ENCODE measurements at regions not wholly inside any gene's neighbourhood (a gene's known extent, or its start where the extent isn't known, plus 50 kb on each side); places are given as distances from the start of the nearest gene placed in this dataset.

DNA sequence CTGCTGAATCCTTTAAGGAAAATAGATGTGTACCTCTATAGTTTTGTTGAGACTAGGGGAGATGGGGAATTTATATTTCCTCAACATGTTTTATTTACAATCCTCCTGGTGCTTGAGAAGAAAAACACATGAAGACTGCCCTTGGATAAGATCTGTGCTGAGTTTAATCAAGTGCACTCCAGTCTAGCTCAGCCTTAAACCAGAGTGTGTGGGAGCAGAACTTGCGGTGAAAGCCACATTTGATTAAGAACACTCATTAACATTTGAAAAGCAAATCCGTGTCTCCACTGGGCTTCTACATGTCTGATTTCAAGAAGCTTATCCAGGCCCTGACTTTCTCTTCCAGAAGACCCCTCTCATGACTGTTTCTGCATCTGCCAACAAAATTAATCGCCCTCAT lies 84.8 kb upstream of the ITGA6 start:
- Histone ChIP-seq H4K20me1 (ENCODE audit: low read depth) (no peaks in the 10 kb centered on the region), H3K9ac (no peak overlapping the region), H2AFZ (replicated peaks) (no peak overlapping the region), H3K4me2 (no peak overlapping the region), H3K79me2 (ENCODE audit: low read depth) (no peaks in the 10 kb centered on the region), H3K4me3 (no peak overlapping the region), H3K36me3 (no peaks in the 10 kb centered on the region), H3K27me3 (no peaks in the 10 kb centered on the region), H3K27ac (no peak overlapping the region), H3F3A (ENCODE audit: low read depth) (no peaks in the 10 kb centered on the region), H3K9me3 (ENCODE audit: low read depth) (peaks cover 5% of the 10 kb centered on the region), H3K4me1 (peaks cover 18% of the 10 kb centered on the region)
- DNase-seq (ENCODE audit: low spot score), result peak; percentile 8
- Mint-ChIP-seq H3K27ac (peak overlapping the region; percentile 6), H3K4me1 (peaks cover 35% of the 10 kb centered on the region), H3K27me3 (ENCODE audit: insufficient read depth, low read depth) (peaks cover 4% of the 10 kb centered on the region), H3K36me3 (peaks cover 2% of the 10 kb centered on the region), H3K4me3 (no peak overlapping the region), H3K9me3 (peaks cover 18% of the 10 kb centered on the region)
- TF ChIP-seq EZH2 (IDR thresholded peaks at IDR 0.05), result no peak
- no peak for TF ChIP-seq EZH2phosphoT487 (IDR thresholded peaks at IDR 0.05)
- TF ChIP-seq CTCF (IDR thresholded peaks at IDR 0.05), result no peak

DNA sequence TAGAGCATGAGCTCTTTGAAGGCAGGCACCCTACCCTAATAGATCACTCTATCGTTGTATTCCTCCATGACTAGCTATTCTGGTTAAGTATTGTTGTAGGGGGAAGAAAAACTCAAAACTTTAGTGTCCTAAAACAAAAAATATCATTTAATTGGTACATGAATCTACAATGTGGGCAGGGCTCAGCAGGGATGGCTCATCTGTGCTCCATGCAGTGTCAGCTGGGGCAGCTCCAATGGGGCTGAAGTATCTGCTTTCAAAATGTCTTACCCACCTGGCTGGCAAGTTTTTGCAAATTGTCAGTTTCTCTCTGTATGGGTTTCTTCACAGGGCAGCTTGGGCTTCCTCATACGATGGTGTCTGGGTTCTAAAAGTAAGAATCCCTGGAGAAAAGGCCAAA lies 83.2 kb upstream of the ITGA6 start:
- no peak for DNase-seq (ENCODE audit: low spot score)
- Mint-ChIP-seq H3K27ac (no peak overlapping the region), H3K4me3 (no peak overlapping the region)

GRCh38 chr2:172345956-172346555 lies 81.3 kb upstream of the ITGA6 start:
- peaks cover 2% of the 10 kb centered on the region for H3K36me3 Mint-ChIP-seq
- Histone ChIP-seq H3K27ac (no peak overlapping the region), H3K27me3 (no peaks in the 10 kb centered on the region), H3K9me3 (ENCODE audit: low read depth) (peaks cover 5% of the 10 kb centered on the region), H3K9ac (no peak overlapping the region), H3K36me3 (no peaks in the 10 kb centered on the region), H3K79me2 (ENCODE audit: low read depth) (no peaks in the 10 kb centered on the region), H4K20me1 (ENCODE audit: low read depth) (no peaks in the 10 kb centered on the region), H3K4me3 (no peak overlapping the region), H3K4me2 (no peak overlapping the region), H2AFZ (replicated peaks) (no peak overlapping the region), H3K4me1 (peaks cover 8% of the 10 kb centered on the region), H3F3A (ENCODE audit: low read depth) (no peaks in the 10 kb centered on the region)
- H3K27ac Mint-ChIP-seq, result no peak overlapping the region
- no peak for TF ChIP-seq EZH2 (IDR thresholded peaks at IDR 0.05)
- no peak for TF ChIP-seq CTCF (IDR thresholded peaks at IDR 0.05)
- TF ChIP-seq EZH2phosphoT487 (IDR thresholded peaks at IDR 0.05), result no peak
- peaks cover 4% of the 10 kb centered on the region for H3K27me3 Mint-ChIP-seq (ENCODE audit: insufficient read depth, low read depth)
- peaks cover 15% of the 10 kb centered on the region for H3K4me1 Mint-ChIP-seq
- peaks cover 18% of the 10 kb centered on the region for H3K9me3 Mint-ChIP-seq
- no peak for DNase-seq (ENCODE audit: low spot score)
- H3K4me3 Mint-ChIP-seq, result no peak overlapping the region

More for the DNA sequence above, 83.2 kb upstream of the ITGA6 start:
- Mint-ChIP-seq H3K4me1 (peaks cover 31% of the 10 kb centered on the region), H3K27me3 (ENCODE audit: insufficient read depth, low read depth) (peaks cover 4% of the 10 kb centered on the region), H3K9me3 (peaks cover 18% of the 10 kb centered on the region), H3K36me3 (peaks cover 2% of the 10 kb centered on the region)
- Histone ChIP-seq H3K9me3 (ENCODE audit: low read depth) (peaks cover 5% of the 10 kb centered on the region), H3K4me3 (no peak overlapping the region), H3K4me1 (peaks cover 18% of the 10 kb centered on the region), H3K27ac (no peak overlapping the region), H3F3A (ENCODE audit: low read depth) (no peaks in the 10 kb centered on the region), H2AFZ (replicated peaks) (no peak overlapping the region), H3K27me3 (no peaks in the 10 kb centered on the region), H3K79me2 (ENCODE audit: low read depth) (no peaks in the 10 kb centered on the region), H3K4me2 (no peak overlapping the region), H3K36me3 (no peaks in the 10 kb centered on the region), H4K20me1 (ENCODE audit: low read depth) (no peaks in the 10 kb centered on the region), H3K9ac (no peak overlapping the region)
- TF ChIP-seq EZH2 (IDR thresholded peaks at IDR 0.05) (no peak), CTCF (IDR thresholded peaks at IDR 0.05) (no peak)

Measured in neural progenitor cell (in vitro differentiated cells).